PC-9 (cell line): ENCODE measurements at regions not wholly inside any gene's neighbourhood (a gene's known extent, or its start where the extent isn't known, plus 50 kb on each side); places are given as distances from the start of the nearest gene placed in this dataset.

Source experiments
- BruUV-seq: library from RNA; stranded (reverse); fragments of 400-500 nt; replicated peaks from 2 replicates; lab custom pipeline; 2021; lab: Mats Ljungman, UMichigan
- CTCF ChIA-PET: fragments of 300-600 bp; sonication (Branson Sonifier 250); formaldehyde crosslinking; loops from one replicate; lab custom pipeline; 2022; ENCODE audit warnings: antibody characterized with exemption; lab: Charles Lee
- POLR2A ChIA-PET: fragments of 300-600 bp; sonication (Branson Sonifier 250); formaldehyde crosslinking; loops from one replicate; lab custom pipeline; 2022; ENCODE audit warnings: antibody characterized with exemption; ENCODE audit not compliant: unreplicated experiment; lab: Charles Lee
- DNase-seq, 2 experiments: peaks; one replicate each; pipeline versions ENCODE4 v3.0.0 to v3.0.0-alpha.2; 2015 to 2022; ENCODE audit warnings: mixed read lengths in 1 of 2
- H2AFZ ChIP-seq: fragments of 200-600 bp; sonication (generic); 2 replicates; pipeline ENCODE4 v1.8.1; 2017; ENCODE audit warnings: antibody characterized with exemption
- H3F3A ChIP-seq: fragments of 200-600 bp; sonication (generic); 2 replicates; pipeline ENCODE4 v1.8.1; 2017; ENCODE audit warnings: antibody characterized with exemption, mild to moderate bottlenecking, low read depth; ENCODE audit not compliant: insufficient read depth
- H3K27ac ChIP-seq: fragments of 200-600 bp; sonication (generic); 2 replicates; pipeline ENCODE4 v1.6.1; 2016; ENCODE audit warnings: mixed run types
- H3K27me3 ChIP-seq: fragments of 200-600 bp; sonication (generic); 2 replicates; pipeline ENCODE4 v1.6.1; 2016; ENCODE audit warnings: low read depth, mixed run types; ENCODE audit not compliant: insufficient read depth
- H3K36me3 ChIP-seq: fragments of 200-600 bp; sonication (generic); 2 replicates; pipeline ENCODE4 v1.6.1; 2016; ENCODE audit warnings: low read depth, mixed run types
- H3K4me1 ChIP-seq: fragments of 200-600 bp; sonication (generic); replicated peaks from 2 replicates; pipeline ENCODE4 v1.6.1; 2016; ENCODE audit warnings: mixed run types; ENCODE audit not compliant: insufficient read depth
- H3K4me2 ChIP-seq: fragments of 200-600 bp; sonication (generic); 2 replicates; pipeline ENCODE4 v1.6.1; 2017; ENCODE audit warnings: mixed run types
- H3K4me3 ChIP-seq: fragments of 200-600 bp; sonication (generic); 2 replicates; pipeline ENCODE4 v1.6.1; 2016; ENCODE audit warnings: mixed run types
- H3K79me2 ChIP-seq: fragments of 200-600 bp; sonication (generic); 2 replicates; pipeline ENCODE4 v1.6.1; 2017; ENCODE audit warnings: low read depth, mixed run types
- H3K9me2 ChIP-seq: fragments of 200-600 bp; sonication (generic); 2 replicates; pipeline ENCODE4 v1.8.1; 2017; ENCODE audit warnings: mild to moderate bottlenecking; ENCODE audit not compliant: insufficient read depth
- H3K9me3 ChIP-seq: fragments of 200-600 bp; sonication (generic); 2 replicates; pipeline ENCODE4 v1.8.1; 2016; ENCODE audit warnings: low read depth; ENCODE audit not compliant: insufficient read depth
- H4K20me1 ChIP-seq: fragments of 200-600 bp; sonication (generic); 2 replicates; pipeline ENCODE4 v1.8.1; 2017; ENCODE audit not compliant: insufficient read depth
- EZH2 ChIP-seq: fragments of 200-600 bp; sonication (generic); IDR thresholded peaks from 2 replicates; pipeline ENCODE4 v1.8.0; 2017; ENCODE audit warnings: antibody characterized with exemption, low read depth
- intact Hi-C: fragments of 100-400 bp; cut with micrococcal nuclease; formaldehyde crosslinking; loops from one replicate; pipeline ENCODE4 v1.10.0; 2022; ENCODE audit not compliant: unreplicated experiment
- TF ChIP-seq, protein P1 (sequence below): fragments of 200-600 bp; sonication (generic); conservative IDR thresholded peaks from 2 replicates; pipeline ENCODE4 v1.6.1; 2017; ENCODE audit warnings: mixed run types, antibody characterized with exemption, mild to moderate bottlenecking, moderate library complexity

DNA sequence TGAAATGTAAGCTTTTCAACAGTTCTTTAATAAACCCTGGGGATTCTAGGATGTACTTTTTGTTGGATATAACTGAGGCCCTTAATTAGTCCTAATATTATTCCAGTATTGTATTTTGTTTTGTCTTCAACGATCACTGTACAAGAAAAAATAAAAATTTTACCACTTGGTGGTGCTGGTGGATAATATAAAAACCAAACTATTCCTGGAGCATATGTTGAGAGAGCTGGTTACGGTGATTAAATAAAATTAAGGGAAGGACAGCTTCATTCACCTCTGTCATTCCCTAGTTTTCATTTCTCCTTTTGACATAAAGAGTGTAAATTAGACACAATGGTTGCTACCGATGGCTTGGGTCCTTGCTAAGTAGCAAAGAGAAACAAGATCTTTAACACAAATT lies 598.6 kb upstream of the PCDH20 start:
- no peaks in the 10 kb centered on the region for H3K4me1 ChIP-seq
- H3K4me2 ChIP-seq = no peak overlapping the region
- H2AFZ ChIP-seq = no peak overlapping the region
- no TSS peak for BruUV-seq
- H4K20me1 ChIP-seq = no peaks in the 10 kb centered on the region
- TF ChIP-seq EZH2 = no peak
- TF ChIP-seq, protein P1, sequence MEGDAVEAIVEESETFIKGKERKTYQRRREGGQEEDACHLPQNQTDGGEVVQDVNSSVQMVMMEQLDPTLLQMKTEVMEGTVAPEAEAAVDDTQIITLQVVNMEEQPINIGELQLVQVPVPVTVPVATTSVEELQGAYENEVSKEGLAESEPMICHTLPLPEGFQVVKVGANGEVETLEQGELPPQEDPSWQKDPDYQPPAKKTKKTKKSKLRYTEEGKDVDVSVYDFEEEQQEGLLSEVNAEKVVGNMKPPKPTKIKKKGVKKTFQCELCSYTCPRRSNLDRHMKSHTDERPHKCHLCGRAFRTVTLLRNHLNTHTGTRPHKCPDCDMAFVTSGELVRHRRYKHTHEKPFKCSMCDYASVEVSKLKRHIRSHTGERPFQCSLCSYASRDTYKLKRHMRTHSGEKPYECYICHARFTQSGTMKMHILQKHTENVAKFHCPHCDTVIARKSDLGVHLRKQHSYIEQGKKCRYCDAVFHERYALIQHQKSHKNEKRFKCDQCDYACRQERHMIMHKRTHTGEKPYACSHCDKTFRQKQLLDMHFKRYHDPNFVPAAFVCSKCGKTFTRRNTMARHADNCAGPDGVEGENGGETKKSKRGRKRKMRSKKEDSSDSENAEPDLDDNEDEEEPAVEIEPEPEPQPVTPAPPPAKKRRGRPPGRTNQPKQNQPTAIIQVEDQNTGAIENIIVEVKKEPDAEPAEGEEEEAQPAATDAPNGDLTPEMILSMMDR = peak; percentile 51; the same call in 1 of the 2 replicates
- no peak overlapping the region for H3K27ac ChIP-seq
- no peaks in the 10 kb centered on the region for H3K9me3 ChIP-seq
- H3K27me3 ChIP-seq = no peaks in the 10 kb centered on the region
- H3K79me2 ChIP-seq = no peaks in the 10 kb centered on the region
- H3K4me3 ChIP-seq = no peak overlapping the region
- ChIA-PET POLR2A (no interaction called here), CTCF (no interaction called here)
- DNase-seq = no peak
- H3K36me3 ChIP-seq = no peaks in the 10 kb centered on the region
- H3K9me2 ChIP-seq = no peaks in the 10 kb centered on the region
- intact Hi-C loops = loop anchor here (10.0 kb wide), 1 partner anchor 341 kb away; no protein-coding TSS in a partner anchor
- no peaks in the 10 kb centered on the region for H3F3A ChIP-seq

DNA sequence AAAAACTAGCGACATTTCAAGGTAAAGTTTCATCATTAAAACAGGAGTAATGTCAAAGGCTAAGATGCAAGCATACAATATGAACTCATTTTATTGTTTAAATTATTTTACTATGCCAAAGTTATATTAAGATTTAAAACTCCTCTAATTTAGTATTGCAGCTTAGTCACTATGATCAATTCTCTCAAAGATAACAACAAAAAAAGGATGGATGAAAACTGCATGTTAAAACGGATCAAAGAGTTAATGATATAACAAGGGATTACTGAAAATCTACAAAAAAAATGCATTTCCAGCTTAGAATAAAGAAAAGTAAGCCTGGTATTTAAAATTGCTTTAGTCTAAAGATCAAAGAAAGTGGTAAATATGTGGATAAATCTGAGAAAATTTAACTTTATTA lies 587.8 kb upstream of the PCDH20 start:
- Histone ChIP-seq H3F3A (no peaks in the 10 kb centered on the region), H3K27ac (no peak overlapping the region), H3K9me2 (no peaks in the 10 kb centered on the region), H2AFZ (no peak overlapping the region), H4K20me1 (no peaks in the 10 kb centered on the region), H3K4me2 (no peak overlapping the region), H3K4me1 (no peaks in the 10 kb centered on the region), H3K27me3 (no peaks in the 10 kb centered on the region), H3K4me3 (no peak overlapping the region), H3K9me3 (no peaks in the 10 kb centered on the region), H3K79me2 (no peaks in the 10 kb centered on the region), H3K36me3 (no peaks in the 10 kb centered on the region)
- no TSS peak for BruUV-seq
- intact Hi-C loops = no loop called here
- CTCF ChIA-PET = no interaction called here
- TF ChIP-seq, protein P1 = no peak
- no peak for TF ChIP-seq EZH2
- no peak for DNase-seq
- POLR2A ChIA-PET = interaction anchor here (0.6 kb wide), 1 partner anchor 177 kb away, joined by 4 read pairs; no protein-coding TSS in a partner anchor

DNA sequence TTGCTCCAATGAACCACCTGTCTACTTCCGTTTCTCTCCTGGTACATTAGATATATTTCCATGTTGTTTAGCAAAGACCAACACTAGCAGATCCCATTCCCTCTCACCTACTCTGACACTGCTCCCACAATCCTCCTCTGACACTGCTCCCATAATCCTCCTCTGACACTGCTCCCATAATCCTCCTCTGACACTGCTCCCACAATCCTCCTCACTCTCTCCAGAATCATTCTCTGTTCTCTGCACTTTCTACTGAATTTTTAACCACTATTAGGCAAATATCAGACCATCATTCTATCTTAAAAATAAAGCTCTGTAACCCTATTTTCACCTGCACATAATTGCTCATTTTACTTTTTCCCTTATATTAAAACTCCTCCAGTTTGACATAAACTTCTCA lies 578.5 kb upstream of the PCDH20 start:
- no peaks in the 10 kb centered on the region for H4K20me1 ChIP-seq
- intact Hi-C loops = no loop called here
- ChIA-PET CTCF (no interaction called here), POLR2A (no interaction called here)
- no peak for DNase-seq
- H3K4me3 ChIP-seq = no peak overlapping the region
- H3K4me1 ChIP-seq = no peaks in the 10 kb centered on the region
- no peaks in the 10 kb centered on the region for H3K9me2 ChIP-seq
- no peaks in the 10 kb centered on the region for H3K79me2 ChIP-seq
- no peaks in the 10 kb centered on the region for H3K36me3 ChIP-seq
- H3K4me2 ChIP-seq = no peak overlapping the region
- TF ChIP-seq EZH2 = no peak
- TF ChIP-seq, protein P1 = no peak
- no TSS peak for BruUV-seq
- no peak overlapping the region for H3K27ac ChIP-seq
- H2AFZ ChIP-seq = no peak overlapping the region
- H3K9me3 ChIP-seq = no peaks in the 10 kb centered on the region
- no peaks in the 10 kb centered on the region for H3F3A ChIP-seq
- H3K27me3 ChIP-seq = no peaks in the 10 kb centered on the region
